GM06990 (cell line): ENCODE measurements at regions not wholly inside any gene's neighbourhood (a gene's known extent, or its start where the extent isn't known, plus 50 kb on each side); places are given as distances from the start of the nearest gene placed in this dataset.

Experiments used
- DNase-seq: peaks from one replicate; pipeline ENCODE4 v3.0.0-alpha.2; 2011; ENCODE audit not compliant: insufficient read length; ENCODE audit errors: extremely low read depth
- H3K27me3 ChIP-seq: replicated peaks from 2 replicates; pipeline ENCODE4 v1.6.0; 2011; ENCODE audit warnings: low read length; ENCODE audit not compliant: control insufficient read depth, insufficient read depth
- H3K36me3 ChIP-seq: 2 replicates; pipeline ENCODE4 v1.5.1; 2011; ENCODE audit warnings: low read length; ENCODE audit not compliant: control insufficient read depth, insufficient read depth
- H3K4me3 ChIP-seq: replicated peaks from 2 replicates; pipeline ENCODE4 v1.5.1; 2011; ENCODE audit warnings: low read depth, mild to moderate bottlenecking, control low read depth, low read length
- TF ChIP-seq, protein P1 (sequence below): IDR thresholded peaks from 2 replicates; pipeline ENCODE4 v1.5.1; 2011; ENCODE audit warnings: low read length, control low read depth, mild to moderate bottlenecking, inconsistent platforms; ENCODE audit not compliant: insufficient read depth, poor library complexity, severe bottlenecking

DNA sequence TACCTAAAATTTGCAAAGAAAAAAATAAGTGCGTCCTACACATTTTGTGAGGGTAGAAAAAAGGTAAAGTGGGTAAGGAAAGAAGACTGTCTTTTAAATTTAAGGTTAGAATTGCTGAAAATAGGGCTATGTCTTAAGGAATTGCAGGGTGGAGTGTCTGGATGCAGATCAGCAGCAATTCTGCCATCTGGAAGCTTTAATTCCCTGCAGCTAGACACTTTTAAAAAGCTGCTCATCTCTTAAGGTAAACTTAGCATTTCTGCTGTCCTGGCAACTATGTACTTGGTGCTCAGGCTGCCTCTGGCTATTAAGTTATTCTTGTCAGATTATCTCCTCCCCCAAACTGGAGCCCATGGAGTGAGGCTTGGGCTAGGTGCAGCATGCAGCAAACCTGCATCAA lies 420.2 kb downstream of the SI start:
- Histone ChIP-seq H3K36me3 (no peaks in the 10 kb centered on the region), H3K4me3 (no peak overlapping the region), H3K27me3 (no peaks in the 10 kb centered on the region)
- DNase-seq = no peak
- TF ChIP-seq, protein P1, sequence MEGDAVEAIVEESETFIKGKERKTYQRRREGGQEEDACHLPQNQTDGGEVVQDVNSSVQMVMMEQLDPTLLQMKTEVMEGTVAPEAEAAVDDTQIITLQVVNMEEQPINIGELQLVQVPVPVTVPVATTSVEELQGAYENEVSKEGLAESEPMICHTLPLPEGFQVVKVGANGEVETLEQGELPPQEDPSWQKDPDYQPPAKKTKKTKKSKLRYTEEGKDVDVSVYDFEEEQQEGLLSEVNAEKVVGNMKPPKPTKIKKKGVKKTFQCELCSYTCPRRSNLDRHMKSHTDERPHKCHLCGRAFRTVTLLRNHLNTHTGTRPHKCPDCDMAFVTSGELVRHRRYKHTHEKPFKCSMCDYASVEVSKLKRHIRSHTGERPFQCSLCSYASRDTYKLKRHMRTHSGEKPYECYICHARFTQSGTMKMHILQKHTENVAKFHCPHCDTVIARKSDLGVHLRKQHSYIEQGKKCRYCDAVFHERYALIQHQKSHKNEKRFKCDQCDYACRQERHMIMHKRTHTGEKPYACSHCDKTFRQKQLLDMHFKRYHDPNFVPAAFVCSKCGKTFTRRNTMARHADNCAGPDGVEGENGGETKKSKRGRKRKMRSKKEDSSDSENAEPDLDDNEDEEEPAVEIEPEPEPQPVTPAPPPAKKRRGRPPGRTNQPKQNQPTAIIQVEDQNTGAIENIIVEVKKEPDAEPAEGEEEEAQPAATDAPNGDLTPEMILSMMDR = no peak

DNA sequence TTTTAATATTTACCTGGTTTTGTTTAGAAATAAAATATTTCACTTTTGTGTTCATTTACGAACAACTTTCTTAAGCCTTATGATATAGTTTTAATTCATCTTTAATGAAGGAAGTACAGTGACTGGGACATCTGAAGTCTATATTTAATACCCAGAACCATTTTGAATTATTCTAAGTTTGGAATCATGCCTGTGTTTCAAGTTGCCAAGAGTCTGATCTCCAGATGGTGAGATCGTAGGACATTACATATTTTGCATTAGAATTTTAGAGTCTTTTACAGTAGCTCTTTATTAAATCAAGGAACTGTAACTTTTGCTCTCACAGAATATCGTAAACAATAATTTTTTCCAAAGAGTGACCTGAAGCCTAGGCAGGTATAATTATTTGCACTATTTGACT lies 420.7 kb downstream of the SI start:
- TF ChIP-seq, protein P1 = no peak
- Histone ChIP-seq H3K27me3 (no peaks in the 10 kb centered on the region), H3K36me3 (no peaks in the 10 kb centered on the region), H3K4me3 (no peak overlapping the region)
- DNase-seq = no peak

DNA sequence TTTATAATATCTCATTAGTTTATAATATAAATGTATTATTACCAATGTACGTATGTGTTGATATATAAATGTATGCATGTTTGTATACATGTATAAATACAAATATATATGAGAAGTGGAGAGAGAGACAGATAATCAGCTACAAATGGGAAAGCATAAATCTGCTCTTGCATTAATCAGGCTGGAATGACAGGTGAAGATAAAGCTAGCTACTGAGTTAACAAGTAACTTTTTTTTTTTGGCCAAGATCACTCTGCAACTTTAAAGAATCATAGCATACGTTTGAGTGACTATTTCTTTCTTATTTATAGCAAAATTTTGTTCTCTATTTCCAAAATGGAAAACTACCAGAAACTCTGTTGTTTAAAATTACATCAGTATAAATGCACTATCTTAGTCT lies 422.8 kb downstream of the SI start:
- Histone ChIP-seq H3K4me3 (no peak overlapping the region), H3K27me3 (no peaks in the 10 kb centered on the region), H3K36me3 (no peaks in the 10 kb centered on the region)
- no peak for DNase-seq
- TF ChIP-seq, protein P1 = no peak

DNA sequence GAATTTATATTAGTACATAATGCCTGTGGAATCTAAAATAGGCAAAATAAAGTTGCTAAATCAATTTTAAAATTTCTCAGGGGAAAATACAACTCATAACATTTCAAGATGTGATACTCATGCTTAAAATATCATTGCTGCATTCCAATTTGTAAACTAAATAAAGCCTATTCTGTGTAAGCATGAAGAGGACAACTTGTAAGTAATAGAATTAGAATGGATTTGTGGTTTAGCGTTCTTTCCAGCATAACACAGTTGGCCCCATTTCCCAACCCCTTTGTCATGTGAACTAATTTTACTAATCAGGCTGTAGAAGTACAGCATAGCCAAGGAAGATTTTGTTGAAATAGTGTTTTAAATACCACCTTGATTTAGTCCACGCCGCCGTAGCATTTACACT lies 437.2 kb downstream of the SI start:
- DNase-seq = no peak
- Histone ChIP-seq H3K27me3 (no peaks in the 10 kb centered on the region), H3K36me3 (no peaks in the 10 kb centered on the region), H3K4me3 (no peak overlapping the region)
- TF ChIP-seq, protein P1 = no peak

DNA sequence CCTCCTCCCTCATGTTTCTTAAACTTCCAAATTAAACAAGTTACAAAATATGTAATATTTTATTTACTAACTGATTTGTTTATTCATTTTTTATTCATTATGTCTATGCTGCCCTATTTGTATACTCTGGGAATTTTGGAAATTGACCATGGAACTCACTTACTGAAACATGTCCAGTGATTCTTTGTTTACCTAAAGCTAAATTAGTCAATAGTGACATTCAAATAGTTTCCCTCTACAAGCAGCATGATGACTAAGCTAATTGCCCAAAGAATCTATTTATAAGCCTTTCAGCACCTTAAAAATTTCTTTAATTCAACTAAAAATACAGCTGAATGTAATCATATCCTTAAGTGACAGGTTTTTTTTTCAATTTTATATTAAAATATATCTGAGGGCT lies 437.7 kb downstream of the SI start:
- no peaks in the 10 kb centered on the region for H3K27me3 ChIP-seq
- no peaks in the 10 kb centered on the region for H3K36me3 ChIP-seq
- no peak overlapping the region for H3K4me3 ChIP-seq
- TF ChIP-seq, protein P1 = no peak
- no peak for DNase-seq

DNA sequence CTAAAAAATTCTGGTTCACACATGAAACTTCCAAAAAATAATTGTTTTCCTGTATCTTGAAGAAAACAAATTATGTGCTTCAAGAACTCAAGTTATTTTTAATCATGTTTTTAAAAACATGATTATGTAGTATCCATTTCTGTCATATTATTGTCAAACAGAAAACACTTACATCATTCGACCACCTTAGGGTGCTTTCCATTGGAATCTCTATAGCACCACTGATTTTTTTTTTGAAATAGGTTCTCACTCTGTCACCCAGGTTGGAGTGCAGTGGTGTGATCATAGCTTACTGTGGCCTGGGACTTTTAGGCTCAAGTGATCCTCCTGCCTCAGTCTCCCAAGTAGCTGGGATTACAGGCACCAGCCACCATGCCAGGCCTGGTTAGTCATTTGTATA lies 457.3 kb downstream of the SI start:
- TF ChIP-seq, protein P1 = no peak
- no peak overlapping the region for H3K4me3 ChIP-seq
- no peak for DNase-seq
- no peaks in the 10 kb centered on the region for H3K27me3 ChIP-seq
- no peaks in the 10 kb centered on the region for H3K36me3 ChIP-seq
